Colon (tissue), 2 donors: ENCODE measurements at regions not wholly inside any gene's neighbourhood (a gene's known extent, or its start where the extent isn't known, plus 50 kb on each side); places are given as distances from the start of the nearest gene placed in this dataset.

ENCODE experiments used
- FAIRE-seq: peaks from 2 replicates; lab custom pipeline; 2012; peaks lifted over from hg19 to GRCh38; lab: Jason Lieb, UNC
- donor health status: control.
- donor health status: control.

DNA sequence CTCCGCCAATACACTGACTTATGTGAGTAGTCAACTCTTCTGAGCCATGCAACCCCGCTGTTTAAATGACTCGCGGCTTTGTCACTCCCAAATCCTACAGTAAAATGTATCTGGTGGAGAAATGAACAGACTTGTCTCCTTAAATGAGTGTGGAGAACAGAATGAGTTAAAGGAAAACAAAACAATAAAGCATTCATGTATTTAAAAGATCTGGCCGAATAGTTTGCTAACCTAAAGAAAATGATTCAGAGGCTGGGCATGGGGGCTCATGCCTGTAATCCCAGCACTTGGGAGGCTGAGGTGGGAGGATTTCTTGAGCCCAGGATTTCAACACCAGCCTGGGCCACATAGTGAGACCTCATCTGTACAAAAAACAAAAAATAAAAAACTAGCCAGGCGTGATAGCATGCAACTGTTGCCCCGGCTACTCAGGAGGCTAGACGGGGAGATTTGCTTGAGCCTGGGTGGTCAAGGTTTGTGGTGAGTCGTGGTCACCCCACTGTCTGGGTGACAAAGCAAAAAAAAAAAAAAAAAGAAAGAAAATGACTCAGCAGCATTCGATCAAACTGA is 86.5 kb upstream of the PFKP start:
- FAIRE-seq = no peak

DNA sequence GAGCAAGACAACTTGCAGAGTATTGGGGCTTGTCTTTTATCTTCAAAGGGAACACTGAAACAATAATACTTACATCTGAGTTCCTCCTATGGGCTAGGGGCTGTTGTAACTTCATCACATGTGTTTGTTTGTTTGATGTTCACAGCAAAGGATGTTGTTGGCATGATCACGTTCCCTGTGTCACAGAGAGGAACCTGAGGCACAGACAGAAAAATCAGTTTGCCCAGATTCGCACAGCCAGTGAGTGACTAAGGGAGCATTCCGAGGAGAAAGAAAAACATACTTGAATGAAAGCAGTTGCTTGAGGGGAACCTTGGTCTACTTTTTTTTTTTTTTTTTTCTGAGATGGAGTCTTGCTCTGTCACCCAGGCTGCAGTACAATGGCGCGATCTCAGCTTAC is 87.2 kb upstream of the PFKP start:
- FAIRE-seq = no peak

DNA sequence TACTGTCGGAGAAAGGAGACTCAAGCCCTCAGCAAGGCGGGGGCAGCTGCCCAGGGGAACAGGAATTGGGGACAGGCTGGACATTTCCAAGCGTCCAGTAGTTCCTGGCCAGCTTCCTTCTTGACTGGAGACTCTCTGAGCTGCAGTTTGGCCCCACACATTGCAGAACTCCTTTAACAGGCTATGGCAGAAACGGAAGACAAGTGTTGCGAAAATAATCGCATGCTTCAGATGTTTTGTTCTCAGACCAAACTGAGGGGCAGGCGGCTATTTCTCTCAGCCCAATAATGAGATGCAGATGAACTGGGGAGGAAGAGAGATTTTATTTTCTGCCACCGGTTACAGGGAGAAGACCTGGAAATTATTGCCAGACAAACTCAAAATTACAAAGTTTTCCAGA is 88.0 kb upstream of the PFKP start:
- FAIRE-seq = no peak

DNA sequence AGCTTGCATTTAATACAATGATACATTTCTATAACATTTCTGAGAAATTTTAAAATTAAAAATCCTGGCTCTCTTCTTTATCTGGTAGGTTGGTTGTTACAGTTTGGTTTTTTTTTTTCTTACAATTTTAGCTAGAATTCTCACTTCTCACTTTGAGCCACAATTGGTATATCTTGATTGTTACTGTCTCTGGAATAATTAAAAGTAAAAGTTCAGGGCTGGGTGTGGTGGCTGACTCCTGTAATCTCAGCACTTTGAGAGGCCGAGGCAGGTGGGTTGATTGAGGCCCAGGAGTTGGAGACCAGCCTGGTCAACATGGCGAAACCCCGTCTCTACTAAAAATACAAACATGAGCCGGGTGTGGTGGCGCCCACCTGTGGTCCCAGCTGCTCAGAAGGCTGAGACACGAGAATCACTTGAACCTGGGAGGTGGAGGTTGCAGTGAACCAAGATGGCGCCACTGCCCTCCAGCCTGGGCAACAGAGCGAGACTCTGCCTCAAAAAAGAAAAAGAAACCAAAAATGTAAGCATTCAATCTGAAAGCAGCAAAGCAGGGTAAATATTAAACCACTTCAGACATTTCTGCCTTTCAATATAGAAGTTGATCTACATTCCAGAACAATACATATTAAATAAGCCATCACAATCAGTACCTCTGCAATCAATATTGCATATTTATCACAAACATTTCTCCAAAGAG is 88.6 kb upstream of the PFKP start:
- no peak for FAIRE-seq

DNA sequence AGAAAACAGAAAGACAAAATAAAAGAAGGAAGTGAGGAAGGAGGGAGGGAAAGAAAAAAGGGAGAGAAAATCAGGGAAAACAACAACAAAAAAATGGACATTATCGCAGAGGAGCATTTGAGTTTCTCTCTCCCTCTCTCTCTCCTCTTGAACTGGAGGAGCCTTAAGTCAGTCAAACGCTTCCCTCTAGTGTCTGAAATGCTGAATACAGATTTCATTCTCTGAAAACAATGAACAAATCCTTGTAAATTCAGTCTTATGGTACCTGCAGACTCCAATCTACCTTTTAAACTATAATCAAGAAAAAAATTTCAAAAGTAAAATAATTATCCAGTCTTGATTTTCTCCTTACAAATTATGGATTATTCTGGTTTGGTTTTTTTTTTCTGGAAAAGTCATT is 89.2 kb upstream of the PFKP start:
- FAIRE-seq = no peak

DNA sequence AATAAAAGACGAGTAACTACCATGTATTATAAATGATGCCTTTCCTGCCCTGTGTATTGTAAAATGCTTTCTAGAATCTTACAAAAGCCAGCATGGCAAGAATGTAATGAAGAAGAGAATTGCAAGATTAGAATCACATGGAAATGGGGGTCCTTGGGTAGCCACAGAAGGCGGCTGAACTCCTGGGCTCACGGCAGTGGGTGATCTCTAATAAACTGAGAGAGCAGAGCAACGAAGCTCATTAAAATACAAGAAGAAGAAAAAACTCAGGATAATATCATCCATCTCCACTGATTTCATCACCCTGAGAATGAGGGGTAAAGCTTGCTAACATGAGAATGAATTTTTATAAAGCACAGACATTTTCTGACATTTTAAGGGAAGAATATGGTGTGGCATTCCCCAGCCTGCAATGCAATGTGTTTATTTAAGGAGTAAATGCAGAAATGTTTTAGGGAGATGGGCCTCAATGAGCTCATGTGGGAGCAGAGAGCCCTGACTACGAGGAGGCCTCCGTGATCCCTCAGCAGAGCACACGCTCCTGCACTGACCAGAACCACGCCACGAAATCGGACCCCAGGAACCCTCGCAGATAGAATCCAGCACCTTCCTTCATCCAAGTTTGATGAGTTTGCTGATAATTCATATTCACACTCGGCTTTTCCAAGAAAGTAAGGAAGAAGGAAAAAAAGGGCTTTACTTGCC is 92.7 kb upstream of the PFKP start:
- FAIRE-seq = no peak

DNA sequence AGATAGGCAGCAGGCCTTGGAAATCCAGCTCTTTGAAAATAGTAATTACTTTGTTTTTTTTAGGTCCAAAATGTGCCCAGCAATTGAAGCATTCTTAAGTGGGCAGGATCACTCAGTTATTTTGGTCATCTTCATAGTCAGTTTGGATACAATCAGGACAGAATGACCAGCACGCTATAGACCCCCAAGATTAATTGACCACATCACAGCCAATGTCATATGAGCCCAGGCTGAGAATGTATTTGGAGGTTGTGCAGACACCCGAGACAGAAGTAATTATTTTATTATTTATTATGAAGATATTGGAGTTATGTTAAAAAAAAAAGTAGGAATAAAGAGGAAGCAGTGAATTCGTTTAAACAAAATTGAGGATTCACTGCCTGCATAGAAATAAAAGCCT is 93.3 kb upstream of the PFKP start:
- no peak for FAIRE-seq

DNA sequence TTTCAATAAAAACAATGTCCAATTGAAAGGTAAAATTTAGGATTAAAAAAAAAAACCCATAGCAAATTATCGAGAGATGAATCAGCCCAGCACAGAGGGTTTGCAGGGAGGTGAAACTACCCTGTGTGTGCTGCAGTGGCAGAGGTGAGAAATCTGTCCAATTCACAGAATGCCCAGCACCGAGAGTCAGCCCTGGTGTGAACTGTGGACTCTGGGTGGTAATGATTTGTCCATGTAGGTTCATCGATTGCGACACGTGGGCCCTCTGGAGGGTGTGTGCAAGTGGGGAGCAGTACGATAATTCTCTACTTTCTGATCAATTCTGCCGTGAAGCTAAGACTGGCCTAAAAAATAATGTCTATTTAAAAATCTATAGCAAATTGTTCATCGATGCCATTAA is 94.5 kb upstream of the PFKP start:
- FAIRE-seq = no peak

DNA sequence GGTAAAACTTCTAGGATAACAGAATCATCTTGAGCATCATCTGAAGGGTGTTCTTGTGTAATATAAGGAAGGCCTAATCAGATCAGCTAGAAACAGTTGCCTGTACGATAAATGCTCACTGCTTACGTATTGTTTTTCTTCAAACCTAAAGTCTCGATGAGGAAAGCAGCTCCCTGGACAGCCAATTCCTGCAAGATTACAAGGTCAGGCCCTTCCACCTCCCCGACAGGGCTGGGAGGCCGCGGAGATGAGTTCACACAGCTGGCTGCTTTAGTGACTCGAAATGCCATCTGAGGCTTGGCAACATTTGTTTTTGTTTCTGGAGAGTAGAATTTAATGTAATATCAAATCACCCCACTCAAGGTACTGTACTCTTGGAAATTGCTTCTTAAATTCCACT is 95.1 kb upstream of the PFKP start:
- no peak for FAIRE-seq

DNA sequence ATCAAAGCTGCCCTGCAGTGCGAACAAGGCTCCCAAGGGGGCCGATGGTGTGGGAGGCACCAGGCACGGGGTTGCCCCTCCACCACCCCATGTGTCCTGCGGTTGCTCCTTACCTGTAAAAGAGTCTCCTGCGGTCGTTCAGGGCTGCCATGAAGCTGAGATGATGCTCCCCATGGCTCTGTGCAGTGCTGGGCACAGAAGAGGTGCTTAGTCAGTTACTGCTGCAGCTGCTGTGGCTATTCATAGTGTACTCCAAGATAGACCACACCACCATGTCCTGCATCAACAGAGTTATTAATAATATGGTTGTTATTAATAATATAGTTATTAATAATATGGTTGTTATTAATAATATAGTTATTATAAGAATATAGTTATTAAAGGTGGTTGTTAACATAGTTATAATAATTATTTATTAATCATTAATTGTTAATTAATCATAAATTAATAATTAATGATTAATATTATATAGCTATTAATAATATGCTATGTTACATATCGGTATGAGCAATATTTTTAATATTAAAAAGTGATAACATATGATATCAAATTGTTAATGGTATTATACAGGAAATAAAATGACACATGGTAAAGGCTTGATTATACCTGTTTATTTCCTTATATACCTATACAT is 97.0 kb upstream of the PFKP start:
- FAIRE-seq = peak; percentile 91

DNA sequence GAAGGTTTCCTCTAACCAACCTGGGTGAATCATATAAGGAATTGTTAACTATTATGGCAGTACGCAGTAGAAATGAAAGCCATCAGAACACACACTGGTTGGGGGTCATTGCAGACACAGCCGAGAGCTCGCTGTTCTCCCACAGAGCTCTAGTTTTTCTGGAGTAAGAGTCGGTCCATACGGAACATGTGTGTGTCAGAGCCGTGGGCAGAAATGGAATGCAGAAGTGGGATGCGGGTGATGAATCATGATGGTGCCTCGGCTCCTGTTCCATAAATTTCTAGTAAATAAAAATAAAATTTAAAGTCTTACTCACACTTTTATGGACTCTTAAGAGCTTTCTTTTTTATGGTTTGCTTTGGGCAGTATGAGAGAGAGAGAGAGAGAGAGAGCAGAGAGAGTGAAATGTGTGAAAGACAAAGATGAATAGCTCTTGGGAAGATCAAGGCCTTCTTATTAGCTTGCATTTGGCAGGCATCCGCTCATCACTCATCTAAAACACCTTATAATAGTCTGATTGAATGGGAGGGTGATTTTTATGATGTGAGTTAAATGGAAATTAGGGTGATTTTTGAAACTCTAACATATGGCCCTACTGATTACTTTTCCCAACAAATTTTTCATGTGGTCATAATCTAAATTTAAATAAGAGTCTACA is 98.8 kb upstream of the PFKP start:
- no peak for FAIRE-seq

DNA sequence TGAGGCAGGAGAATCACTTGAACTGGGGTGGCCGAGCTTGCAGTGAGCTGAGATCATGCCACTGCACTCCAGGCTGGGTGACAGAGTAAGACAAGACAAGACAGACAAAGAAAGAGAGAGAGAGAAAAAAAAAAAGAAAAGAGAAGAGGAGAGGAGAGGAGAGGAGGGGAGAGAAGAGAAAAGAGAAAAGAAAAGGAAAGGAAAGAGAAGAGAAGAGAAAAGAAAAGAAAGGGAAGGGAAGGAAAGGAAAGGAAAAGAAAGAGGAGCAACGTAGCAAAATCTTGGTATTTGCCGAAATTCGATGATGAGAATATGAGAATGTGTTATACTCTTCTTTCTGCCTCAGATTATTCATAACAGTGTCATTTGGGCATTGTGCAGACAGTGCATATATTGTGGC is 101.2 kb upstream of the PFKP start:
- no peak for FAIRE-seq

DNA sequence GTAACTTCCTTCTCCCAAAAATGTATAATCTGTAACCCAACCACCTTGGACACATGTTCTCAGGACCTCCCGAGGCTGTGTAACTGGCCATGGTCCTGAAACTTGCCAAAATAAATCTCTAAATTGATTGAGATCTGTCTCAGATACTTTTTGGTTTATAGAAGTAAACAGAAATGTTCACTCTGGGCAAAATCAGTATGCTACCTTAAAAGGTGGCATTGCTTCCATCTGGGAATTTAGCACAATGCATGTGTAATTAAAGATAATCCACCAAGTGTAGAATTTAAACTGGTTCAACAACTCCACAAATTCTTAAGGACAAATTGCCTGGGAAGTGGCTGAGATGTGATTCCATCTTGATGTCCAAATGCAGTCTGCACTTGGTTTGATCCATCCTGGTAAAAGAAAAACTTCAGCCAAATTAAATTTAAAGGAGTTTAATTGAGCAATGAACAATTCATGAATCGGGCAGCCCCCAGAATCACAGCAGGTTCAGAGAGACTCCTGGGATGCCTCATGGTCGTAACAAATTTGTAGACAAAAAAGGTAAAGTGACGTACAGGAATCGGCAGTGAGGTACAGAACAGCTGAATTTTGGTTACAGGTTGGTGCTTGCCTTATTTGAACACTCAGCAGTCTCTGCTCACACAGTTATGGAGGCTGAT is 102.6 kb upstream of the PFKP start:
- FAIRE-seq = no peak

DNA sequence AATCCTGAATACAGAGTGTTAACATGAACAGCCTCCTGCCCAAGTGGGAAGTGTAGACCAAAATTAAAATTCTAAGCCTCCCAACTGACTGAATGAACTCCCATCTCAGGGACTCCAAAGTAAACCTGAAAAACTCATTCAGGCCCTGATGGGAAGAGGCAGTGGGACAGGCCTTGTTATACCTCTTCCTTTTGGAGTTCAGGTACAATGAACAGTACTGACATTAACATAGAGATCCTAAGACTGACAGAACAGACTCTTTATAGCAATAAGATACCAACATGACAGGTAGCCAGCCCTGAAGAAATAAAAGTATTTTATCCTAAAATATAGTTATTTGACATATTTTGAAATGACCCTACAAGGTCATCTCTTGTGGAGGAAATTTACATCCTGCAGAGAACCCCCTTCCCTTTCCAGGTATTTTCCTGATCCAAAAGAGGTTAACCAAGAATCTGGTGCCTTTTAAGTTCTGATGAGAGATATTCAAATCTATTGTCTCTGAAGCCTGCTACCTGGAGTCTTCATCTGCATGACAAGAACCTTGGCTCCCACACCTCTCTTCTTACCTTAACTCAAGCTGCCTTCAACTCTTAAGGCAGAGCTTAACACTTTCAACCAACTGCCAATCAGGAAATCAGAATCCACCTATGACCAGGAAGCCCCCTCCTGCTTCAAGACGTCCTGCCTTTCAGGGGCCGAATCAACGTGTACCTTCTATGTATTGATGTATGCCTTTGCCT is 103.3 kb upstream of the PFKP start:
- no peak for FAIRE-seq

DNA sequence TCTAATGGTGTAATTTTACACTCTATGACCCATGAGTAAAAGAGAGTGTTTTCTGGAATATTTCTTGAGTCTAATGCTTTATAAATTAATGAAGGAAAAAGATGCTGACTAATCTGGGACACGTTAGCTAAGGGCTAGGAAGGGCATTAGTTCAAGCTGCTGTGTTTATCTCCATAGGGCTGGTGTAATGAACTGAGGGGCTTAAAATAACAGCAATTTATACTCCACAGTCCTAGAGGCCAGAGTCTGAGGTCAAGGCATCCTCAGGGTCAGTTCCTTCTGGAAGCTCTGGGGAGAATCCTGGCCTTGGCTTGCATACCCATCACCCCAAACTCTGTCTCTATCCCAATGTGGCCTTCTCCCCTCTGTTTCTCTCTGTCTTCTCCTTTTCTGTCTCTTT is 105.2 kb upstream of the PFKP start:
- no peak for FAIRE-seq

DNA sequence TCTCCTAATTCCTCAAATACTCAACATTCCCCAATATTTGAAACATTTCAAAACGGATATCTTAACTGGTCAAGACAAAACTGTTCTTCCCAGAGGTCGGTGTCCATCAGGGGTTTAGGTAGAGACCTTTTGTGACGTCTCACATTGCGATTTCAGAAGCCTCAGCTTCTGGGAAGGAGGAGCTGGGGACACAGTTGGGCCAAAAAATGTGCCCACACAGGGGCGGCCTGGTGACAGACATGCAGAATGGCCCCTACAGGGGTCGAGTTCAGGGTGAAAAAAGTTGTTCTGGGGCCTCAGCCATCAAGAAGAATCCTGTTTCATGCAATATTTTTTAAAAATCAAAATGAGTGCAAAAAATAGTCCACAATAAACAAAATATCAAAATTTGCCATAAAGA is 108.7 kb upstream of the PFKP start:
- no peak for FAIRE-seq

DNA sequence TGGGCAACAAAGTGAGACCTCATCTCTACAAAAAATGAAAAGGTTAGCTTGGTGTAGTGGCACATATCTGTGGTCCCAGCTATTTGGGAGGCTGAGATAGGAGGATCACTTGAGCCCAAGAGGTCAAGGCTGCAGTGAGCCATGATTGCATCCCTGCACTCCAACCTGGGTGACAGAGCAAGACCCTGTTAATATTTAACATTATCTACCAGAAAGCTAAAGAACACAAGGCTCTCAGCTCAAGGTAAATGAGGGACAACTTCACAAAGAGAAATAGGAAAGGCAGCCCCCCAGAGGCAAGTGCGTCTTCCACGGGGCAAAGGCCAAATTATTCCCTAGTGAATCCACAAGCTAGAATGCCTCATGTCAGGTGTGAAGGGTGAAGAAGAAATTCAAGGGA is 109.6 kb upstream of the PFKP start:
- no peak for FAIRE-seq

DNA sequence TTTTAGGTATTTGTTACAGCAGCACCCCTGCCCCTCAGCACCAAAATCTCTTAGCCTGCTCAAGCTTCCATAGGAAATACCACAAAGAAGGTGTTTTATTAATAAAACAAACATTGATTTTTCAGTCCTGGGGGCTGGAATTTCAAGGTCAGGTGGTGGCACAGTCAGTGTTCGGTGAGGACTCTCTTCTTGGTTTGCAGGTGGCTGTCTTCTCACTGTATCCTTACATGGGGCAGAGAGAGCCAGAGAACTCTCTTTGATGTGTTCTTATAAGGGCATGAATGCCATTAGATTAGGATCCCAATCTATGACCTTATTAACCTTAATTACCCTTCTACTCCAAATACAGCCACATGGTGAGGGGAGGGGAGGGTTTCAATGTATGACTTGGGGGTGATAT is 112.3 kb upstream of the PFKP start:
- FAIRE-seq = no peak

DNA sequence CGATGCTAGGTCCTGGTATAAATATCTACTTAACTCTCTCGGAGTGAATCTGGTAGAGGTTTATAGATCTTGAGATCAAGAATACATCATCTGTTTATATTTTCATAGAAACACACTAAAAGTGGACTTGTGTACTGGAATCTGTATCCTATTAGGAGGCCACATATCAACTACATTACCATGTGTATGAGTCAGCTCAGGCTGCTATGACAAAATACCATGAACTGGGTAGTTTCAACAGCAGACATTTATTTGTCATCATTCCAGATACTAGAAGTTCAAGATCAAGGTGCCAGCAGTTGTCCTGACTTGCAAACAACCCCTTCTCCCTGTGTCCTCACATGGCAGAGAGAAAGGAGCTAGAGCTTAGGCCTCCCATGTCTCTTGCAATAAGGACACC is 113.9 kb upstream of the PFKP start:
- no peak for FAIRE-seq

DNA sequence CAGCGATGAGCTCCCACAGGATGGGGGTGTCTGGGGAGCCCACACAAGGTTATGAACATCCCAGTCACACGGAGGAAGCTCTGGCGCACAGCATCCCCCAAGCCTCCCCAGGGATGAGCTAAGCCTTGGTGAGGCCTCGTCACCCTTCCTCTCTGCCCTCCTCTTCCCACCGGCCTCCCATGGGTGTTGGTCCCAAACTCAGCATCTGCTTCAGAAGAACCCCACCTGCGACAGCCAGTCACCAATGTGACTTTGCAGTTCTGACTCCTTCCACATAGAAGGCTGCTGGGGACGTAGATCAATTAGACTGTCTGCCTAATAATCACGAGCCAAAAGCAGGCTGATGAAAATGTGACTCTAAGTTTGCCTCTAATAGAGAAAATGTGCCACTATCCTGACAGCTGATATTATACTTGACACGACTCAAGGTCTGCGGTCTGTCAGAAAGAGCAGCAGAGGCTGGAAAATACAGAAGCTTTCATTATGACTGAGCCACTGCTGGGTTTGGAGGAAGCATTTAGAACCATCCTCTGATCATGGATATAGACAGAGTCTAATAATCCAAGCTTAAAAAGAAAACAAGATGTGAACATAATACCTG is 116.0 kb upstream of the PFKP start:
- FAIRE-seq = no peak

DNA sequence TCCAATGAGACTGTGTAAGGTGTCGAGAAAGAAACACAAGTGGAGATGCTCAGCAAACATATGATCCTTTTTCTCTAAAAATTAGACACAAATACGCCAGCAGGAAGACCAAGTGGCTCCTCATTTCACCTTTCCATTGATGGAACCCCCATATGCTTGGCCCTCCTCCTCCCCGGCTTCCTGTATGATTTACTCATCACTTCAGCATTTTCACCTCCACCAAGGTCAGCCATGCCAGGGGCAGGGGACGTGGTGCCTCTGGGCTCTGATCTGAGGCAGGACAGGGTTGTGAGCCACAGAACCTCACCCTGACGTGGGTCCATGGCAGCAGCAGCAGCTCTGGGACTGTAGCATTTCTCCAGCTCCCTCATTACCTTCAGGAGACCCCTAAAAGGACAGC is 116.8 kb upstream of the PFKP start:
- FAIRE-seq = no peak
